ENCODE measurements at regions not wholly inside any gene's neighbourhood (a gene's known extent, or its start where the extent isn't known, plus 50 kb on each side); places are given as distances from the start of the nearest gene placed in this dataset.

- H3K27ac Mint-ChIP-seq, result no peak overlapping the region
- H3K4me2 ChIP-seq (ENCODE audit: insufficient read depth, insufficient read length, low read length), result no peak overlapping the region
Observed at GRCh38 chr13:64413529-64413928, 2816.6 kb downstream of the PCDH9 start.

More at GRCh38 chr13:64413529-64413928, 2816.6 kb downstream of the PCDH9 start:
- Histone ChIP-seq H3K27me3 (ENCODE audit: insufficient read depth, low read length) (no peaks in the 10 kb centered on the region), H2AK5ac (ENCODE audit: insufficient read length, low read length) (no peak overlapping the region), H3K14ac (ENCODE audit: insufficient read depth, low read length) (no peak overlapping the region), H3K9ac (ENCODE audit: extremely low read depth, insufficient read length, low read length) (no peak overlapping the region), H2BK20ac (ENCODE audit: low read depth, low read length, poor library complexity, severe bottlenecking) (no peak overlapping the region), H2BK15ac (ENCODE audit: low read depth, low read length) (no peak overlapping the region), H3K56ac (ENCODE audit: insufficient read length, low read depth, low read length) (no peak overlapping the region), H3K79me2 (ENCODE audit: insufficient read depth, low read length) (no peaks in the 10 kb centered on the region), H3K18ac (ENCODE audit: insufficient read length, low read depth, low read length) (no peak overlapping the region), H2BK120ac (ENCODE audit: low read depth, low read length, poor library complexity, severe bottlenecking) (no peak overlapping the region), H3K4me1 (ENCODE audit: insufficient read depth, low read length) (no peaks in the 10 kb centered on the region), H2BK5ac (ENCODE audit: insufficient read length, low read length) (no peak overlapping the region), H4K8ac (replicated peaks; ENCODE audit: insufficient read length, low read depth, low read length) (no peak overlapping the region), H3K9me3 (ENCODE audit: control insufficient read depth, low read depth, low read length) (no peaks in the 10 kb centered on the region), H2AFZ (ENCODE audit: low read length) (no peak overlapping the region), H3K4ac (ENCODE audit: low read depth, low read length) (no peak overlapping the region), H3K23ac (ENCODE audit: insufficient read length, low read depth, low read length) (no peak overlapping the region), H3T11ph (ENCODE audit: low read length) (no peak overlapping the region), H3K27ac (ENCODE audit: insufficient read length, low read depth, low read length) (no peak overlapping the region), H4K5ac (ENCODE audit: insufficient read length, low read depth, low read length) (no peak overlapping the region), H4K20me1 (ENCODE audit: control insufficient read depth, insufficient read depth, insufficient read length) (no peaks in the 10 kb centered on the region), H4K91ac (ENCODE audit: insufficient read length, low read depth, low read length) (no peak overlapping the region), H3K23me2 (ENCODE audit: insufficient read length, low read depth, low read length, poor library complexity, severe bottlenecking) (no peaks in the 10 kb centered on the region), H3K79me1 (ENCODE audit: insufficient read depth, low read depth, low read length, poor library complexity, severe bottlenecking) (no peaks in the 10 kb centered on the region), H2BK12ac (ENCODE audit: insufficient read length, low read depth, low read length) (no peak overlapping the region)
- no peak for DNase-seq
- no peaks in the 10 kb centered on the region for H3K4me1 Mint-ChIP-seq
- no peak overlapping the region for H3K4me3 Mint-ChIP-seq
- no peaks in the 10 kb centered on the region for H3K27me3 Mint-ChIP-seq (ENCODE audit: low read depth)
- H3K9me3 Mint-ChIP-seq, result no peaks in the 10 kb centered on the region; a peak in 1 of 5 replicates
- no peaks in the 10 kb centered on the region for H3K36me3 Mint-ChIP-seq (ENCODE audit: insufficient read depth in 1 of 3, low read depth in 3 of 3)
- no peak for TF ChIP-seq CTCF (conservative IDR thresholded peaks at IDR 0.05)
